NCI-H345 treated with DMSO at 0.1 percent for 48 hours (cell line): ENCODE measurements at regions not wholly inside any gene's neighbourhood (a gene's known extent, or its start where the extent isn't known, plus 50 kb on each side); places are given as distances from the start of the nearest gene placed in this dataset.
"Not testable (repeated sequence)": the region's sequence is repeated elsewhere in the genome, so short reads cannot be mapped to it uniquely, and the experiment has no call there.

Experiments used
- DNase-seq: peaks from one replicate; lab custom pipeline; 2025; ENCODE audit not compliant: unreplicated experiment; lab: John Stamatoyannopoulos, UW

DNA sequence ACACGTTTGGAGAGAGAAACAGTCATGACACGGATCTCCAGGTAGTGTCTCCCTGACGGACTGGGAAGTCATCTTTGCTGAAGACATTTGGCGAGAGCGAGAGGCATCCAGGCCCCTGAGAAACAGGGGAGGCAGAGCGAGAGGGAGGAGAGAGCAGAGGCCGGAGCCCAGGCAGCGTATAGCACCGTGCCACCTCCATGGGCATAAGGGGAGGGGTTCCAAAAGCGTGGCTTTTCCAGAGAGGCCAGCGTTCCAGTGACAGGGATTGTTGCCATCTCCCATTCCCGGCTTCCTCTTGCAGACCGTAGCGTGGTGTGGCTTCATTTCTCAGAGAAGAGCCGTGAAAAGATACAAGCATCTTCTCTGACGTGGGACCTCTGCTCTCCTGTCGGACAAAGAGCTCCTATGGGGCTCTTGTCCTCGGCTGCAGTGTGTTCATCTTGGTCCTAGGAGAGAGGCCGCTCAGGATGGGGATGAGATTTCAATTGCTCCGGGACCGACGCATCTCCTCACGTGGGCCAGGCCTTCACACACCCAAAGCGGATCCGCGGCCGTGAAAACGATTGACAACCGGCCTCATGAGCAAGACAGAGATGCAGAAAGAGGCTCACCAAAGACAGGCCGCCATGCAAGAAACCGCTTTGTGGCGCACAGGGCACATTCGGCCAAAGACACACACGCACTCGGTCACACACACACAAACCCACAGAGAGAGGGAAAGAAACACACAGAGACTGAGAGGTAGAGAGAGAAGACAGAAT, 170.5 kb upstream of the ZNF337 start:
- DNase-seq = not testable (repeated sequence)

DNA sequence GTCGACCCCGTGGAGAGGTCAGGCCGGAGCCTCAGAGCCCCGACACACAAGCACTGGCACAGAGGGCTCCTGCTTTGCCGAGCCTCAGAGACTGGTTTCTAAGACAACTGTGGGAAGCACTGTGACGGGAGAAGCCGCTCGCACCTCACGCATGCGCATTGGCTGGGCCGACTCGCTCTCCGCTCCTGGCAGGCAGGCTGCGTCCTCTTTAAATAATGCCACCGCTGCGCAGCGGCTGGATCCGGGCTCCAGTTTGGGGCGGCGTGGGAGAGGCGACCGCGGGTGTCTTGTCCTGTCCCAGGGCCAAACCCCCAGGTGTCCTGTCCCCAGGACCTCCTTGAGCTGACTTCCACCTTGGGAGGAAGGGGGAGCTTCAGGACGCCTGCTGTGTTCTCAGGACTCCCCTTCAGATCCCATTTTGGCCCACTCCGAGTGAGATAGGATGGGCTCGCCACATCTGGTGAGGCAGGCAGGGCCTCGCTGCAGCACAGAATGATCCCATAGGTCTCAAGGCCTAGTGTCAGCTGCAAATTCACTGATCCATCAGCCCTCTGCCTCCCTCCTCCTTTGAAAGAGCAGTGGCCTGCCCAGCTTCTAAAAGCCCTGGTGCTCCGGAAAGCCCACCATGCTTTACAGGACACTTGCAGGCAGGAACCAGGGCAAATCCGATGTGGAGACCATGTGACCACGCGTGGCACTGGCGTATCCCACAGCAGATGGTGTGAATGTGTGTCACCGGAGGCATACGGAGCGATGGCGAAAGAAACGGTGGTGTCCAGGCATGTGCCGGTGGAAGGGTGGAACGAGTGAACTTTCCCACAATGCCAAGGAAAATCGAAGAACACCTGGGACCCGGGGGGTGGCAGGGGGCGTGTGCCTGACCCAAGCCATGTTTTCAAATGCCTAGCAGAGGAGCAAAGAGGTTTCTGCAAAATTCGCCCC, 169.3 kb upstream of the ZNF337 start:
- DNase-seq = peak; percentile 28

DNA sequence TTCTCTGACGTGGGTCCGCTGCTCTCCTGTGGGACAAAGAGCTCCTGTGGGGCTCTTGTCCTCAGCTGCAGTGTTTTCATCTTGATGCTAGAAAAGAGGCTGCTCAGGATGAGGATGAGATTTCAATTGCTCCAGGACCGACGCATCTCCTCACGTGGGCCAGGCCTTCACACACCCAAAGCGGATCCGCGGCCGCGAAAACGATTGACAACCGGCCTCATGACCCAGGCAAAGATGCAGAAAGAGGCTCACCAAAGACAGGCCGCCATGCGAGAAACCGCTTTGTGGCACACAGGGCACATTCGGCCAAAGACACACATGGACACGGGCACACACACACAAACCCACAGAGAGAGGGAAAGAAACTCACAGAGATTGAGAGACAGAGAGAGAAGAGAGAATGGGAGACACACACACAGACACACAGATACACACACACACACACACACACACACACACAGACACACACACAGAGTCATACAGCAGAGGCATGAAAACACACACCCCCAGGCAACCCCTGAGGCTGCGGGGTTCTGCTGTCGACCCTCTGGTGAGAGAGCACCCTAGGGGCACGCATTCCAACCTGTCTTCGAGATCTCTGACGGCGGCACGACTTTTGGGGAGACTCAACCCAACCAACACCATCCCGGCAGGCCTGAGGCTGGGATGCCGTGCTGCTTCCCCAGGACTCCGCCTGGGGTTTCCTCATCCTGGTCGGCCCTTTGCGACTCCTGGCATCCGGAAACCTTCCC, 168.5 kb upstream of the ZNF337 start:
- not testable (repeated sequence) for DNase-seq

DNA sequence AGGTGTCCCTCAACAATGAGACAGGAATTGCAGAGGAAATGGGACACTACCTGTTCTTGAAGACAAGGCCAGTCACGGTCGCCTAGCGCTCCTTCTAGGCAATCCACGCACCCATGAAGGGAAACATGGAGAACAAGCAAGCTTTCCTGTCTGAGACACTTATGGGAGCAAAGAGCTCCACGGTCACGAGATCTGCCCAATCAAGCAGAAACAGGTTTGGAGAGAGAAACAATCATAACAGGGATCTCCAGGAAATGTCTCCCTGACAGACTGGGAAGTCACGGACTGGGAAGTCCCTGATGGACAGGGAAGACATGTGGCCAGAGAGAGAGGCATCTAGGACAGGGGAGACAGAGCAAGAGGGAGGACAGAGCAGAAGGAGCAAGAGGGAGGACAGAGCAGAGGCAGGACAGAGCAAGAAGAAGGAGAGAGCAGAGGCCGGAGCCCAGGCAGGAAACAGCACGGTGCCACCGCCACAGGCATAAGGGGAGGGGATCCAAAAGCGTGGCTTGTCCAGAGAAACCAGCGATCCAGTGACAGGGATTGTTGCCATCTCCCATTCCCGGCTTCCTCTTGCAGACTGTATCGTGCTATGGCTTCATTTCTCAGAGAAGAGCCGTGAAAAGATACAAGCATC, 167.8 kb upstream of the ZNF337 start:
- DNase-seq = no peak

DNA sequence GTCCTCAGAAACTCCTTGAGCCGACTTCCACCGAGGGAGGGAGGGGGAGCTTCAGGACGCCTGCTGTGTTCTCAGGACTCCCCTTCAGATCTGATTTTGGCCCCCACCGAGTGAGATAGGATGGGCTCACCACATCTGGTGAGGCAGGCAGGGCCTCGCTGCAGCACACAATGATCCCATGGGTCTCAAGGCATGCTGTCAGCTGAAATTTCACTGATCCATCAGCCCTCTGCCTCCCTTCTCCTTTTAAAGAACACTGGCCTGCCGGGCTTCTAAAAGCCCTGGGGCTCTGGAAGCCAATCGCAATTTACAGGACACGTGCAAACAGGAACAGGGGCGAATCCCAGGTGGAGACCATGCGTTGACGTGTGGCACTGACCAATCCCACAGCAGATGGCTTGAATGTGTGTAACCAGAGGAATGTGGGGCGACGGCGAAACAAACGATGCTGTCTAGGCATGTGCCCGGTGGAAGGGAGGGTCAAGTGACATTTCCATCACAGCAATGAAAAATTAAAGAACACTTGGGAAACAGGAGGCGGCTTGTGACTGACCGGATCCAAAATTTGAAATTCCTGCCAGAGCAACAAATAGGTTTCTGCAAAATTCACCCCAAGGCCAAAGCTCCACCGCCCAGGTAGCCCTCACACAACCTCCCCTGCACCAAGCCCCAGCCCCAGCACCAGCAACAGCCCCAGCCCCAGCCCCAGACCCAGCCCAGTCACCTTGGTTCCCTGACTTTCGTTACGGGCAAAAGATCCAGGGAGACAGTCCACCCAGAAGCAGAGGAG, 167.1 kb upstream of the ZNF337 start:
- no peak for DNase-seq

DNA sequence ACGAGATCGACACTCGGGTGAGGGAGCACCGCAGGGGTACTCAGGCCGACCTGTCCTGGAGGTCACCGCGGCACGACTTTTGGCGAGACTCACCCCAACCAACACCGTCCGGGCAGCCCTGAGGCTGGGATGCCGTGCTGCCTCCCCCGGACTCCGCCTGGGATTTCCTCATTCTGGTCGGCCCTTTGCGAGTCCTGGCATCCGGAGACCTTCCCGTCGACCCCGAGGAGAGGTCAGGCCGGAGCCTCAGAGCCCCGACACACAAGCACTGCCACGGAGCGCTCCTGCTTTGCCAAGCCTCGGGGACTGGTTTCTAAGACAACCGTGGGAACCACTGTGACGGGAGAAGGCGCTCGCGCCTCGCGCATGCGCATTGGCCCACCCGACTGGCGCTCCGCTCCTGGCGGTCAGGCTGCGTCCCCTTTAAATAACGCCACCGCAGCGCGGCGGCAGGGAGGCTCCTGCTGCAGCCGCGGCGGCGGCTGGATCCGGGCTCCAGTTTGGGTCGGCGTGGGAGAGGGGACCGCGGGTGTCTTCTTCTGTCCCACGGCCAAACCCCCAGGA, 166.4 kb upstream of the ZNF337 start:
- peak; percentile 76 for DNase-seq

DNA sequence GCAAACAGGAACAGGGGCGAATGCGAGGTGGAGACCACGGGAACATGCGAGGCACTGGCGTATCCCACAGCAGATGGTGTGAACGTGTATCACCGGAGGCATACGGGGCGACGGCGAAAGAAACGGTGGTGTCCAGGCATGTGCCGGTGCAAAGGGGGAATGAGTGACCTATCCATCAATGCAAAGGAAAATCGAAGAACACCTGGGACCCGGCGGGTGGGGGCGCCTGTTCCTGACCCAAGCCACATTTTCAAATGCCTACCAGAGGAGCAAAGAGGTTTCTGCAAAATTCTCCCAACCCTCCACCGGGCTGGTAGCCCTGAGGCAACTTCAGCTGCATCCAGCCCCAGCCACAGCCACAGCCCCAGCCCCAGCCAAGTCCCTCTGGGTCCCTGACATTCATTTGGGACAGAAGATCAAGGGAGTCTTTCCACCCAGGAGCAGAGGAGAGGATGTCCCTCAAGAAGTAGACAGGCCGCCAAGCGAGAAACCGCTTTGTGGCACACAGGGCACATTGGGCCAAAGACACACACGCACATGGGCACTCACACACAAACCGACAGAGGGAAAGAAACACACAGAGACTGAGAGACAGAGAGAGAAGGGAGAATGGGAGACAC, 164.0 kb upstream of the ZNF337 start:
- peak; percentile 27 for DNase-seq

DNA sequence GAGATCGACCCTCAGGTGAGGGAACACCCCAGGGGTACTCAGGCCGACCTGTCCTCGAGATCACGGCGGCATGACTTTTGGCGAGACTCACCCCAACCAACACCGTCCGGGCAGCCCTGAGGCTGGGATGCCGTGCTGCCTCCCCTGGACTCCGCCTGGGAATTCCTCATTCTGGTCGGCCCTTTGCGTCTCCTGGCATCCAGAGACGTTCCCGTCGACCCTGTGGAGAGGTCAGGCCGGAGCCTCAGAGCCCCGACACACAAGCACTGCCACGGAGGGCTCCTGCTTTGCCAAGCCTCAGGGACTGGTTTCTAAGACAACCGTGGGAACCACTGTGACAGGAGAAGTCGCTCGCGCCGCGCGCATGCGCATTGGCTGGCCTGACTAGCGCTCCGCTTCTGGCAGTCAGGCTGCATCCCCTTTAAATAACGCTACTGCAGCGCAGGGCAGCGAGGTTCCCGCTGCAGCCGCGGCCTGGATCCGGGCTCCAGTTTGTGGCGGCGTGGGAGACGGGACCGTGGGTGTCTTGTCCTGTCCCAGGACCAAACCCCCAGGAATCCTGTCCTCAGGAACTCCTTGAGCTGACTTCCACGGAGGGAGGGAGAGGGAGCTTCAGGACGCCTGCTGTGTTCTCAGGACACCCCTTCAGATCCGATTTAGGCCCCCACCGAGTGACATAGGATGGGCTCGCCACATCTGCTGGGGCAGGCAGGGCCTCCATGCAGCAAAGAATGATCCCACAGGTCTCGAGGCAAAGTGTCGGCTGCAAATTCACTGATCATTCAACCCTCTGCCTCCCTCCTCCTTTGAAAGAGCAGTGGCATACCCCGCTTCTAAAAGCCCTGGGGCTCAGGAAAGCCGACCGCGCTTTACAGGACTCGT, 163.2 kb upstream of the ZNF337 start:
- DNase-seq = peak; percentile 61

DNA sequence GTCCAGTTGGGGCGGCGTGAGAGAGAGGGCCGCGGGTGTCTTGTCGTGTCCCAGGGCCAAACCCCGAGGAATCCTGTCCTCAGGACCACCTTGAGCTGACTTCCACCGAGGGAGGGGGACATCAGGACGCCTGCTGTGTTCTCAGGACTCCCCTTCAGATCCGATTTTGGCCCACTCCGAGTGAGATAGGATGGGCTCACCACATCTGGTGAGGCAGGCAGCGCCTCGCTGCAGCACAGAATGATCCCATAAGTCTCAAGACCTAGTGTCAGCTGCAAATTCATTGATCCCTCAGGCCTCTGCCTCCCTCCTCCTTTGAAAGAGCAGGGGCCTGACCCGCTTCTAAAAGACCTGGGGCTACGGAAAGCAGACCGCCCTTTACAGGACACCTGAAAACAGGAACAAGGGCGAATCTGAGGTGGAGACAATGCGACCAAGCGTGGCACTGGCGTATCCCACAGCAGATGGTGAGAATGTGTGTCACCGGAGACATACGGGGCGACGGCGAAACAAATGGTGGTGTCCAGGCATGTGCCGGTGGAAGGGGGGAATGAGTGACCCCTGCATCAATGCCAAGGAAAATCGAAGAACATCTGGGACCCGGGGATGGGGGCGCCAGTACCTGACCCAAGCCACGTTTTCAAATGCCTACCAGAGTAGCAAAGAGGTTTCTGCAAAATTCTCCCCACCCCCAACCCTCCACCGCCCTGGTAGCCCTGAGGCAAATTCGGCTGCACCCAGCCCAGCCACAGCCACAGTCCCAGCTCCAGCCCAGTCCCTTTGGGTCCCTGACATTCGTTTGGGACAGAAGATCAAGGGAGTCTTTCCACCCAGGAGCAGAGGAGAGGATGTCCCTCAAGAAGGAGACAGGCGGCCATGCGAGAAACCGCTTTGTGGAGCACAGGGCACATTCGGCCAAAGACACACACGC, 162.1 kb upstream of the ZNF337 start:
- no peak for DNase-seq

DNA sequence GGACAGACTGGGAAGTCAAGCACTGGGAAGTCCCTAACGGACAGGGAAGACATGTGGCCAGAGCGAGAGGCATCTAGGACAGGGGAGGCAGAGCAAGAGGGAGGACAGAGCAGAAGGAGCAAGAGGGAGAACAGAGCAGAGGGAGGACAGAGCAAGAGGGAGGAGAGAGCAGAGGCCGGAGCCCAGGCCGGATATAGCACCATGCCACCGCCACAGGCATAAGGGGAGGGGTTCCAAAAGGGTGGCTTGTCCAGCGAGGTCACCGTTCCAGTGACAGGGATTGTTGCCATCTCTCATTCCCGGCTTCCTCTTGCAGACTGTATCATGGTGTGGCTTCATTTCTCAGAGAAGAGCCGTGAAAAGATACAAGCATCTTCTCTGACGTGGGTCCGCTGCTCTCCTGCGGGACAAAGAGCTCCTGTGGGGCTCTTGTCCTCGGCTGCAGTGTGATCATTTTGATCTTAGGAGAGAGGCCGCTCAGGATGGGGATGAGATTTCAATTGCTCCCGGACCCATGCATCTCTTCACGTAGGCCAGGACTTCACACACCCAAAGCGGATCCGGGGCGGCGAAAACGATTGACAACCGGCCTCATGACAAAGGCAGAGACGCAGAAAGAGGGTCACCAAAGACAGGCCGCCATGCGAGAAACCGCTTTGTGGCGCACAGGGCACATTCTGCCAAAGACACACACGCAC, 160.6 kb upstream of the ZNF337 start:
- not testable (repeated sequence) for DNase-seq

DNA sequence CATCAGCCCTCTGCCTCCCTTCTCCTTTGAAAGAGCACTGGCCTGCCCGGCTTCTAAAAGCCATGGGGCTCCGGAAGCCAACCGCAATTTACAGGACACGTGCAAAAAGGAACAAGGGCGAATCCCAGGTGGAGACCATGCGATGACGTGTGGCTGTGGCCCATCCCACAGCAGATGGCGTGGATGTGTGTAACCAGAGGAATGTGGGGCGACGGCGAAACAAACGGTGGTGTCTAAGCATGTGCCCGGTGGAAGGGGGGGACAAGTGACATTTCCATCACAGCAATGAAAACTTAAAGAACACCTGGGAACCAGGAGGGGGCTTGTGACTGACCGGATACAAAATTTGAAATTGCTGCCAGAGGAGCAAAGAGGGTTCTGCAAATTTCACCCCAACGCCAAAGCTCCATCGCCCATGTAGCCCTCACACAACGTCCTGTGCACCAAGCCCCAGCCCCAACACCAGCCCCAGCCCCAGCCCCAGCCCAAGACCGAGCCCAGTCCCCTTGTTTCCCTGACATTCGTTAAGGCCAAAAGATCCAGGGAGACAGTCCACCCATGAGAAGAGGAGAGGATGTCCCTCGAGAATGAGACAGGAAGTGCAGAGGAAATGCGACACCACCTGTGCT, 159.7 kb upstream of the ZNF337 start:
- DNase-seq = no peak

DNA sequence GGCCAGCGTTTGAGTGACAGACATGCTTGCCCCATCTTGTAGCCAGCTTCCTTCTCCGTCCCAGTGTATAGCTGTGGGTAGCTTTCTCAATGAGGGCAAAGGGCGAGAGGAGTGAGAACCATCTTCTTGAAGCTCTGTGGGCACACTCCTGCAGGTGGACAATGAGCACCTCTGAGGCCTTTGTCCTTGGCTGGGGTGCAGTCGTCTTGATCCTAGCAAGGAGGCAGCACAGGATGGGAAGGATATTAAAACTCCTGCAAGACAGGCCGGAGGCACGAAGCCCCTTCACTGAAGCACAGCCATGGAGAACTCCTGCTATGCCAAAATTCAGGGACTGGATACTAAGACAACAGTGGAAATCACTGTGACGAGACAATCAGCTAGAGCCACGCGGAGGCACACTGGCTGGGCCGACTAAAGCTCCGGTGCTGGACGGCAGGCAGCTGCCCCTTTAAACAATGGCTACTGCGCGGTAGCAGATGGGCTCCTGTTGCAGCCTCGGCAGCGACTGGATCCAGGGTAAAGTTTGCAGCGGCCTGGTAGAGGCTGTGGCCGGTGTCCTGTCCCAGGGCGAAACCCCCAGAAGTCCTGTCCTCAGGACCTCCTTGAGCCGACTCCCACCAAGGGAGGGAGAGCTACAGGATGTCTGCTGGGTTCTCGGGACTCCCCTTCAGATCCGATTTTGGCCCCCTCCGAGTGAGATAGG, 159.0 kb upstream of the ZNF337 start:
- not testable (repeated sequence) for DNase-seq

DNA sequence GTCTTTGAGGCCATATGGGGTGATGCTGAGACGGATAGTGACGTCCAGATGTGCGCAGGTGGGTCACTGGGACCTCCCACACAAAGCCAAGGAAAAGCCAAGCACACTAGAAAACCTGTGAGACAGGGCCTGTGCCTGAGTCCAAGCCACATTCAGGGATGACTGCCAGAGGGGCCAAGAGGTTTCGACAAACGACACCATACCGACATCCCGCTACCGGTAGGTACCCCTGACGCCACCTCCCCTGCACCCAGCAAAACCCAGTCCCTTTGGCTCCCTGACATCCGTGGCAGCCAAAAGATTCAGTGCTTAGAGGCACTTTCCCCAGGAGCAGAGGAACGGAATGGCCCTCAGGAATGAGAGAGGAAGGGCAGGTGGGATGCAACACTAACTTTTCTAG, 158.0 kb upstream of the ZNF337 start:
- DNase-seq = not testable (repeated sequence)

DNA sequence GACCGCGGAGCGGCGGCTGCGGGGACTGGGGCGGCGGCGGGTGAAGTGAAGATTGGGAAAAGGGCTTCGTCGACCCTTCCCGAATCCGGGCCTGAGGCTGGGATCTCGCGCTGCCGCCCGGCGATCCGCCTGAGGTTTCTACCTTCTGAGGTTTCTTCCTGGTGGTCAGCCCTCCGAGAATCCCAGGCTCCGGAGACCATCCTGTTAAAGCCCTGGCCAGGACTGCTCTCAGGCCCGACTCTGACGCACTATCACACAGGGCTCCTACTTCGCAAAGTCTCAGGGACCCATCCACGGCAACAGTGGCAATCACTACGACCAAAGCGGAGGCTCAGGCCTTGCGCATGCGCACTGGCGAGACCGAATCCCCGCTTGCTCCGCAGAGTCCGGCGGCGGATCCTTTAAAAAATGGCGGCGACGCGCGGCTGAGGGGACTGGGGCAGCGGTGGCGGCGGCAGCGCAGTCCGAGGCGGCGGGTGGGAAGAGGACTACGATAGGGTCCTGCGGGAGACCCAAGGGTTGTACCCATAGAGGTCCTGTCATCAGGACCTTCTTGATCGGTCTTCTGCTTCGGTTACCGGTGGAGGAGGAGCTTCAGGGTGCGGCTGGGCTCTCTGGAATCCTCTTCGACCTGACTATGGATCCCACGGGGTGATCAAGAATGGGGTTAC, 157.2 kb upstream of the ZNF337 start:
- peak; percentile 90 for DNase-seq
